Liver (tissue), 8 donors: ENCODE measurements at regions not wholly inside any gene's neighbourhood (a gene's known extent, or its start where the extent isn't known, plus 50 kb on each side); places are given as distances from the start of the nearest gene placed in this dataset.

Source experiments
- DNase-seq: peaks from one replicate; pipeline ENCODE4 v3.0.0-alpha.2; 2017; ENCODE audit warnings: low spot score
- H3K27ac ChIP-seq, 2 donors: one replicate each; pipeline ENCODE4 v1.7.0; 2013; ENCODE audit warnings: inconsistent platforms in 2 of 2, low read length in 2 of 2, control low read depth in 1 of 2, low read depth in 1 of 2, mild to moderate bottlenecking in 1 of 2
- H3K27me3 ChIP-seq, 4 donors: one replicate each; pipeline versions ENCODE4 v1.6.1 to v1.7.0; 2013; ENCODE audit warnings: low read length in 3 of 4, inconsistent platforms in 1 of 4, mild to moderate bottlenecking in 1 of 4, moderate library complexity in 1 of 4; ENCODE audit not compliant: control insufficient read depth in 4 of 4, insufficient read depth in 4 of 4
- H3K36me3 ChIP-seq, 4 donors: one replicate each; pipeline versions ENCODE4 v1.6.1 to v1.7.0; 2013; ENCODE audit warnings: low read length in 3 of 4, mild to moderate bottlenecking in 3 of 4, low read depth in 1 of 4, moderate library complexity in 1 of 4; ENCODE audit not compliant: control insufficient read depth in 4 of 4, insufficient read depth in 3 of 4
- H3K4me1 ChIP-seq, 4 donors: one replicate each; pipeline versions ENCODE4 v1.6.1 to v1.7.0; 2013; ENCODE audit warnings: low read length in 3 of 4, mild to moderate bottlenecking in 3 of 4, moderate library complexity in 1 of 4; ENCODE audit not compliant: control insufficient read depth in 4 of 4, insufficient read depth in 4 of 4
- H3K4me3 ChIP-seq, 3 donors: one replicate each; pipeline versions ENCODE4 v1.6.1 to v1.7.0; 2013; ENCODE audit warnings: low read length in 3 of 3, control low read depth in 1 of 3, low read depth in 1 of 3, mild to moderate bottlenecking in 1 of 3
- H3K9ac ChIP-seq, 2 donors: one replicate each; pipeline ENCODE4 v1.7.0; 2013; ENCODE audit warnings: low read length in 2 of 2, mild to moderate bottlenecking in 2 of 2, moderate library complexity in 2 of 2, control low read depth in 1 of 2, low read depth in 1 of 2
- H3K9me3 ChIP-seq, 4 donors: one replicate each; pipeline versions ENCODE4 v1.6.1 to v1.7.0; 2013; ENCODE audit warnings: low read length in 3 of 4; ENCODE audit not compliant: control insufficient read depth in 4 of 4
- ATF3 ChIP-seq: IDR thresholded peaks from 2 replicates; pipeline ENCODE4 v1.6.1; 2016; ENCODE audit warnings: antibody characterized with exemption
- CTCF ChIP-seq: fragments of 150-350 bp; IDR thresholded peaks from 2 replicates; pipeline ENCODE4 v1.5.1; 2017; ENCODE audit warnings: improper control_type of control experiment, low read depth, low read length; ENCODE audit not compliant: missing input control
- EGR1 ChIP-seq, 2 donors: IDR thresholded peaks; 2 replicates each; pipeline ENCODE4 v1.6.1; 2016 to 2018; ENCODE audit warnings: antibody characterized with exemption in 2 of 2, low read depth in 2 of 2
- FOXA1 ChIP-seq: IDR thresholded peaks from 2 replicates; pipeline ENCODE4 v1.6.1; 2016; ENCODE audit warnings: antibody characterized with exemption
- FOXA2 ChIP-seq: IDR thresholded peaks from 2 replicates; pipeline ENCODE4 v1.6.1; 2016; ENCODE audit warnings: antibody characterized with exemption
- GABPA ChIP-seq, 2 donors: IDR thresholded peaks in 1 of 2; conservative IDR thresholded peaks in 1 of 2; 2 replicates each; pipeline ENCODE4 v1.6.1; 2016; ENCODE audit warnings: antibody characterized with exemption in 2 of 2, mild to moderate bottlenecking in 1 of 2, moderate library complexity in 1 of 2
- HNF4A ChIP-seq, 2 donors: conservative IDR thresholded peaks; 2 replicates each; pipeline ENCODE4 v1.6.1; 2016; ENCODE audit warnings: antibody characterized with exemption in 2 of 2, mild to moderate bottlenecking in 2 of 2
- HNF4G ChIP-seq: IDR thresholded peaks from 2 replicates; pipeline ENCODE4 v1.6.1; 2016; ENCODE audit warnings: antibody characterized with exemption
- JUND ChIP-seq, 2 donors: IDR thresholded peaks; 2 replicates each; pipeline ENCODE4 v1.6.1; 2016; ENCODE audit warnings: antibody characterized with exemption in 2 of 2
- MAX ChIP-seq: IDR thresholded peaks from 2 replicates; pipeline ENCODE4 v1.6.1; 2016; ENCODE audit warnings: antibody characterized with exemption
- NR2F2 ChIP-seq: IDR thresholded peaks from 2 replicates; pipeline ENCODE4 v1.6.1; 2016; ENCODE audit warnings: antibody characterized with exemption
- RAD21 ChIP-seq, 2 donors: IDR thresholded peaks; 2 replicates each; pipeline ENCODE4 v1.6.1; 2016; ENCODE audit warnings: antibody characterized with exemption in 2 of 2, mild to moderate bottlenecking in 2 of 2
- REST ChIP-seq: IDR thresholded peaks from 2 replicates; pipeline ENCODE4 v1.6.1; 2016; ENCODE audit warnings: antibody characterized with exemption, mild to moderate bottlenecking
- RXRA ChIP-seq, 2 donors: IDR thresholded peaks; 2 replicates each; pipeline ENCODE4 v1.6.1; 2017 to 2018; ENCODE audit warnings: antibody characterized with exemption in 2 of 2, mild to moderate bottlenecking in 1 of 2
- SP1 ChIP-seq: IDR thresholded peaks from 2 replicates; pipeline ENCODE4 v1.6.1; 2018; ENCODE audit warnings: antibody characterized with exemption, mild to moderate bottlenecking
- TAF1 ChIP-seq: conservative IDR thresholded peaks from 2 replicates; pipeline ENCODE4 v1.6.1; 2016; ENCODE audit warnings: antibody characterized with exemption, mild to moderate bottlenecking
- ZBTB33 ChIP-seq: IDR thresholded peaks from 2 replicates; pipeline ENCODE4 v1.6.1; 2016; ENCODE audit warnings: antibody characterized with exemption
- WGBS: extraction: QIAGEN DNeasy Blood & Tissue Kit; methylation state at CpG from one replicate; pipeline ENCODE4 v1.1.7; 2013; 5-methylcytosine and 5-hydroxymethylcytosine counted together
- donor health status: healthy.
- donor health status: healthy.
- donor health status: healthy.
- donor health status: healthy.
- donor health status: healthy.

GRCh38 chr7:121579639-121580038, 183.5 kb upstream of the FAM3C start:
- H3K27ac ChIP-seq: no peak overlapping the region
- H3K4me1 ChIP-seq: no peaks in the 10 kb centered on the region
- peaks cover 0 to 19% (median 0%) of the 10 kb centered on the region in 4 donors for H3K27me3 ChIP-seq
- WGBS: 89% methylated on average over 1 of the region's 1 CpG
- no peak overlapping the region for H3K4me3 ChIP-seq
- TF ChIP-seq FOXA1: no peak
- no peak for TF ChIP-seq RXRA (IDR thresholded peaks at IDR 0.05)
- TF ChIP-seq NR2F2: no peak
- no peak for TF ChIP-seq ZBTB33
- TF ChIP-seq CTCF: no peak
- TF ChIP-seq GABPA (IDR thresholded peaks at IDR 0.05 in 1 of 2, conservative IDR thresholded peaks at IDR 0.05 in 1 of 2): no peak
- TF ChIP-seq JUND (IDR thresholded peaks at IDR 0.05): no peak
- no peak for TF ChIP-seq EGR1 (IDR thresholded peaks at IDR 0.05; ENCODE audit: low read depth in 2 of 2)
- no peak for TF ChIP-seq SP1
- no peak for TF ChIP-seq HNF4G
- TF ChIP-seq RAD21 (IDR thresholded peaks at IDR 0.05): no peak
- TF ChIP-seq HNF4A (conservative IDR thresholded peaks at IDR 0.05): no peak
- TF ChIP-seq TAF1: no peak
- TF ChIP-seq ATF3: no peak
- TF ChIP-seq MAX: no peak
- no peak for TF ChIP-seq REST
- no peak for TF ChIP-seq FOXA2
- no peak for DNase-seq
- H3K9ac ChIP-seq: no peak overlapping the region
- H3K36me3 ChIP-seq: no peaks in the 10 kb centered on the region
- no peaks in the 10 kb centered on the region for H3K9me3 ChIP-seq

- no peak overlapping the region for H3K27ac ChIP-seq
- no peaks in the 10 kb centered on the region for H3K9me3 ChIP-seq
- WGBS: 85% methylated on average over 3 of the region's 3 CpGs
- H3K4me3 ChIP-seq: no peak overlapping the region
- no peak for TF ChIP-seq ATF3
- no peak for TF ChIP-seq REST
- TF ChIP-seq SP1: no peak
- no peak for DNase-seq
- no peaks in the 10 kb centered on the region for H3K36me3 ChIP-seq
- H3K27me3 ChIP-seq: peaks cover 0 to 15% (median 0%) of the 10 kb centered on the region in 4 donors
- no peaks in the 10 kb centered on the region for H3K4me1 ChIP-seq
- no peak overlapping the region for H3K9ac ChIP-seq
Observed at GRCh38 chr7:121578669-121579068, 182.6 kb upstream of the FAM3C start.
